GM12878 (cell line): ENCODE measurements at regions not wholly inside any gene's neighbourhood (a gene's known extent, or its start where the extent isn't known, plus 50 kb on each side); places are given as distances from the start of the nearest gene placed in this dataset.

ENCODE experiments used
- ATAC-seq: fragments of 200-7000 bp; cut with Tn5 transposase; 3 replicates; pipeline ENCODE4 v1.9.1; 2020; ENCODE audit warnings: mild to moderate bottlenecking, moderate library complexity
- BruUV-seq: library from RNA; stranded (reverse); fragments of 400-500 nt; replicated peaks from 2 replicates; lab custom pipeline; 2021; lab: Mats Ljungman, UMichigan
- CTCF ChIA-PET: fragments of 300-600 bp; sonication (Branson Sonifier 250); formaldehyde crosslinking; extraction: SDS; loops from one replicate; lab custom pipeline; 2021; ENCODE audit warnings: inconsistent platforms; lab: Yijun Ruan, JAX
- POLR2A ChIA-PET: fragments of 350-600 bp; formaldehyde crosslinking; extraction: SDS; loops from one replicate; lab custom pipeline; 2021; ENCODE audit warnings: inconsistent platforms; lab: Charles Lee
- RAD21 ChIA-PET: fragments of 300-600 bp; sonication (Branson Sonifier 250); formaldehyde crosslinking; loops from one replicate; lab custom pipeline; 2023; ENCODE audit warnings: antibody characterized with exemption; ENCODE audit not compliant: unreplicated experiment; lab: Charles Lee
- SMC1A ChIA-PET: fragments of 300-600 bp; sonication (Branson Sonifier 250); formaldehyde crosslinking; loops from one replicate; lab custom pipeline; 2023; ENCODE audit not compliant: unreplicated experiment, uncharacterized antibody; lab: Charles Lee
- DNase-seq: peaks from one replicate; pipeline ENCODE4 v3.0.0-alpha.2; 2011; ENCODE audit warnings: low read depth, low spot score
- FAIRE-seq: peaks from 3 replicates; lab custom pipeline; 2011; peaks lifted over from hg19 to GRCh38; lab: Jason Lieb, UNC
- H2AFZ ChIP-seq: 2 replicates; pipeline ENCODE4 v1.6.0; 2011; ENCODE audit warnings: low read depth, low read length, control low read depth; ENCODE audit not compliant: control insufficient read depth
- H3K27ac ChIP-seq: 2 replicates; pipeline ENCODE4 v1.5.1; 2011; ENCODE audit warnings: control low read depth; ENCODE audit not compliant: control insufficient read depth, insufficient read depth
- H3K27me3 ChIP-seq, 2 experiments: replicated peaks in 1 of 2; 2 replicates each; pipeline versions ENCODE4 v1.6.0 to v1.6.1; 2011; ENCODE audit warnings: low read length in 1 of 2; ENCODE audit not compliant: control insufficient read depth in 2 of 2, insufficient read depth in 2 of 2
- H3K36me3 ChIP-seq, 2 experiments: 2 replicates each; pipeline ENCODE4 v1.5.1; 2011; ENCODE audit warnings: low read length in 1 of 2; ENCODE audit not compliant: control insufficient read depth in 2 of 2, insufficient read depth in 2 of 2
- H3K4me1 ChIP-seq: 2 replicates; pipeline ENCODE4 v1.6.1; 2011; ENCODE audit warnings: mild to moderate bottlenecking, low read length, moderate library complexity, mixed read lengths; ENCODE audit not compliant: control insufficient read depth, insufficient read depth
- H3K4me2 ChIP-seq: 2 replicates; pipeline ENCODE4 v1.6.0; 2011; ENCODE audit warnings: control low read depth; ENCODE audit not compliant: control insufficient read depth, insufficient read depth
- H3K4me3 ChIP-seq: fragments of 200-600 bp; sonication (generic); 2 replicates; pipeline ENCODE4 v1.5.1; 2016
- H3K79me2 ChIP-seq: 2 replicates; pipeline ENCODE4 v1.6.0; 2011; ENCODE audit warnings: low read length; ENCODE audit not compliant: control insufficient read depth, insufficient read depth
- H3K9ac ChIP-seq: 2 replicates; pipeline ENCODE4 v1.8.0; 2011; ENCODE audit warnings: low read length, control low read depth, mixed read lengths; ENCODE audit not compliant: control insufficient read depth, insufficient read depth
- H3K9me3 ChIP-seq: replicated peaks from 3 replicates; pipeline ENCODE4 v1.5.1; 2011; ENCODE audit warnings: mild to moderate bottlenecking, low read length; ENCODE audit not compliant: control insufficient read depth, insufficient read depth
- H4K20me1 ChIP-seq: 2 replicates; pipeline ENCODE4 v1.6.0; 2011; ENCODE audit not compliant: control insufficient read depth, insufficient read depth
- BHLHE40 ChIP-seq, 2 experiments: fragments of 450-650 bp in 1 of 2; IDR thresholded peaks; 2 replicates each; pipeline ENCODE4 v1.6.1; 2011 to 2017; ENCODE audit warnings: low read depth in 2 of 2, borderline replicate concordance in 1 of 2, improper control_type of control experiment in 1 of 2, low read length in 1 of 2, mild to moderate bottlenecking in 1 of 2
- KLF5 ChIP-seq: fragments of 450-650 bp; IDR thresholded peaks from 2 replicates; pipeline ENCODE4 v1.6.1; 2014; ENCODE audit warnings: mild to moderate bottlenecking; ENCODE audit not compliant: partially characterized antibody
- MYC ChIP-seq: IDR thresholded peaks from 2 replicates; pipeline ENCODE4 v1.6.1; 2011; ENCODE audit warnings: mild to moderate bottlenecking, low read length, moderate library complexity, inconsistent platforms; ENCODE audit not compliant: insufficient read depth, insufficient replicate concordance, insufficient read length, severe bottlenecking
- NR2F1 ChIP-seq: fragments of 450-650 bp; conservative IDR thresholded peaks from 2 replicates; pipeline ENCODE4 v1.6.1; 2017; ENCODE audit warnings: mild to moderate bottlenecking
- PAX8 ChIP-seq: fragments of 450-650 bp; IDR thresholded peaks from 2 replicates; pipeline ENCODE4 v1.6.1; 2017; ENCODE audit warnings: mild to moderate bottlenecking, moderate library complexity
- ZNF622 ChIP-seq: fragments of 450-650 bp; IDR thresholded peaks from 2 replicates; pipeline ENCODE4 v1.6.1; 2017; ENCODE audit warnings: mild to moderate bottlenecking, inconsistent platforms
- WGBS: methylation state at CpG from one replicate; pipeline ENCODE4 v1.1.6; 2016; ENCODE audit warnings: low lambda C conversion rate; ENCODE audit not compliant: insufficient replicate concordance, insufficient coverage; ENCODE audit errors: missing lambda C conversion rate; 5-methylcytosine and 5-hydroxymethylcytosine counted together
- in situ Hi-C: fragments of 300-500 bp; cut with MboI; formaldehyde crosslinking; loops from 9 replicates; pipeline ENCODE4 v1.14.3; 2018; ENCODE audit warnings: mixed read lengths
- intact Hi-C: fragments of 100-400 bp; cut with micrococcal nuclease; formaldehyde crosslinking; loops from one replicate; pipeline ENCODE4 v1.14.2; 2022; ENCODE audit not compliant: unreplicated experiment
- TF ChIP-seq, protein P1 (sequence below): IDR thresholded peaks from 2 replicates; pipeline ENCODE4 v1.6.1; 2012; ENCODE audit warnings: improper control_type of control experiment, low read depth, low read length; ENCODE audit not compliant: insufficient replicate concordance
- TF ChIP-seq, protein P2 (sequence below): fragments of 450-650 bp; formaldehyde crosslinking; IDR thresholded peaks from 2 replicates; pipeline ENCODE4 v1.4.0; 2022; ENCODE audit warnings: mild to moderate bottlenecking, moderate library complexity

DNA sequence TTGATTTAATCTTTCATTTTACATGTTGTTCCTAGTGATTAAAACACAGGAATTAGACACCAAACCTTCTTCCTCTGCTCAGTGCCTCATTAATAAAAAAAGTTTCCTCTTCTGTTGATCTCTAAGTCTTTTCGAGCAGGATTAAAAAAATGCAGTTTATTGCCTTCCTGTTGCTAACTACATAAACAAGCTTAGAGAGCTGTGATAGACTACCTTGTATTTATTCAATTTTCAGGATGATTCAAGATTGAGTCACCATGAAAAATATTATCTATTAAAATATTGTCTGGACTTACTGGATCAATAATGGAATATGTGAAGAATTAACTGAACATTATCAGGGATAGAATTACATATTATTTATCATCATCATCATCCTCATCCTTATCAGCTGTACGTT, 1089.6 kb upstream of the CNTNAP5 start:
- ChIA-PET SMC1A (interaction anchor here (1.0 to 1.3 kb wide), 2 partner anchors 12 to 239 kb away, joined by 3 read pairs; no protein-coding TSS in a partner anchor), POLR2A (no interaction called here), CTCF (interaction anchor here (1.2 kb wide), 1 partner anchor 28 kb away, joined by 5 read pairs; no protein-coding TSS in a partner anchor), RAD21 (no interaction called here)
- Histone ChIP-seq H3K27me3 (no peaks in the 10 kb centered on the region), H3K79me2 (no peaks in the 10 kb centered on the region), H3K27ac (no peak overlapping the region), H2AFZ (no peak overlapping the region), H3K9ac (no peak overlapping the region), H3K4me2 (no peak overlapping the region), H3K4me1 (no peaks in the 10 kb centered on the region), H4K20me1 (no peaks in the 10 kb centered on the region), H3K36me3 (no peaks in the 10 kb centered on the region), H3K9me3 (no peaks in the 10 kb centered on the region), H3K4me3 (no peak overlapping the region)
- TF ChIP-seq BHLHE40 (IDR thresholded peaks at IDR 0.05; ENCODE audit: borderline replicate concordance in 1 of 2, low read depth in 2 of 2, low read length in 1 of 2) = no peak
- DNase-seq (no peak), ATAC-seq (no peak), FAIRE-seq (no peak)
- in situ Hi-C loops = no loop called here
- 0% methylated on average over 2 of the region's 2 CpGs for WGBS
- intact Hi-C loops = no loop called here
- BruUV-seq = no TSS peak

DNA sequence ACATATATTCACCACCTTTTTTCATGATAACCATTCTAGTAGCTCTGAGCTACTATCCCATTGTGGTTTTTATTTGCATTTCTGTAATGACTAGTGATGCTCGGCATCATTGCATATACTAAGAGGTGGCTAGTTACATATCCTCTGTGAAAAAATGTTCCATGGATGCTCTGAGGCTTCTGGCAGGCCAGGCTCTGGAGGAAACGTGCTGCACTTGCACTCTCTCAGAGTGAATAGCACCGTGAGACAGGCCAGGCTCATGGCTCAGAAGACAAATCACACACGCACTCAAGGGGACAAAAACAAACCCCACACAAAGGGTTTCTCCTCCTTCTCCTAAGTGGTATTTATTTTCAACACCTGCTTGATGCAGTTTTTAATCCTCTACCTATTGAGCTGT, 1085.3 kb upstream of the CNTNAP5 start:
- 23% methylated on average over 4 of the region's 4 CpGs for WGBS
- H3K9me3 ChIP-seq = no peaks in the 10 kb centered on the region
- BruUV-seq = no TSS peak
- no peaks in the 10 kb centered on the region for H4K20me1 ChIP-seq
- no peak overlapping the region for H3K4me3 ChIP-seq
- ATAC-seq = no peak
- FAIRE-seq = no peak
- no peak overlapping the region for H2AFZ ChIP-seq
- no peaks in the 10 kb centered on the region for H3K79me2 ChIP-seq
- H3K4me1 ChIP-seq = no peaks in the 10 kb centered on the region
- H3K4me2 ChIP-seq = no peak overlapping the region
- intact Hi-C loops (no loop called here), in situ Hi-C loops (no loop called here)
- H3K36me3 ChIP-seq = no peaks in the 10 kb centered on the region
- no peak overlapping the region for H3K27ac ChIP-seq
- SMC1A ChIA-PET = no interaction called here
- no peak overlapping the region for H3K9ac ChIP-seq
- H3K27me3 ChIP-seq = no peaks in the 10 kb centered on the region
- CTCF ChIA-PET = no interaction called here
- no peak for DNase-seq
- POLR2A ChIA-PET = no interaction called here
- RAD21 ChIA-PET = no interaction called here
- TF ChIP-seq, protein P1, sequence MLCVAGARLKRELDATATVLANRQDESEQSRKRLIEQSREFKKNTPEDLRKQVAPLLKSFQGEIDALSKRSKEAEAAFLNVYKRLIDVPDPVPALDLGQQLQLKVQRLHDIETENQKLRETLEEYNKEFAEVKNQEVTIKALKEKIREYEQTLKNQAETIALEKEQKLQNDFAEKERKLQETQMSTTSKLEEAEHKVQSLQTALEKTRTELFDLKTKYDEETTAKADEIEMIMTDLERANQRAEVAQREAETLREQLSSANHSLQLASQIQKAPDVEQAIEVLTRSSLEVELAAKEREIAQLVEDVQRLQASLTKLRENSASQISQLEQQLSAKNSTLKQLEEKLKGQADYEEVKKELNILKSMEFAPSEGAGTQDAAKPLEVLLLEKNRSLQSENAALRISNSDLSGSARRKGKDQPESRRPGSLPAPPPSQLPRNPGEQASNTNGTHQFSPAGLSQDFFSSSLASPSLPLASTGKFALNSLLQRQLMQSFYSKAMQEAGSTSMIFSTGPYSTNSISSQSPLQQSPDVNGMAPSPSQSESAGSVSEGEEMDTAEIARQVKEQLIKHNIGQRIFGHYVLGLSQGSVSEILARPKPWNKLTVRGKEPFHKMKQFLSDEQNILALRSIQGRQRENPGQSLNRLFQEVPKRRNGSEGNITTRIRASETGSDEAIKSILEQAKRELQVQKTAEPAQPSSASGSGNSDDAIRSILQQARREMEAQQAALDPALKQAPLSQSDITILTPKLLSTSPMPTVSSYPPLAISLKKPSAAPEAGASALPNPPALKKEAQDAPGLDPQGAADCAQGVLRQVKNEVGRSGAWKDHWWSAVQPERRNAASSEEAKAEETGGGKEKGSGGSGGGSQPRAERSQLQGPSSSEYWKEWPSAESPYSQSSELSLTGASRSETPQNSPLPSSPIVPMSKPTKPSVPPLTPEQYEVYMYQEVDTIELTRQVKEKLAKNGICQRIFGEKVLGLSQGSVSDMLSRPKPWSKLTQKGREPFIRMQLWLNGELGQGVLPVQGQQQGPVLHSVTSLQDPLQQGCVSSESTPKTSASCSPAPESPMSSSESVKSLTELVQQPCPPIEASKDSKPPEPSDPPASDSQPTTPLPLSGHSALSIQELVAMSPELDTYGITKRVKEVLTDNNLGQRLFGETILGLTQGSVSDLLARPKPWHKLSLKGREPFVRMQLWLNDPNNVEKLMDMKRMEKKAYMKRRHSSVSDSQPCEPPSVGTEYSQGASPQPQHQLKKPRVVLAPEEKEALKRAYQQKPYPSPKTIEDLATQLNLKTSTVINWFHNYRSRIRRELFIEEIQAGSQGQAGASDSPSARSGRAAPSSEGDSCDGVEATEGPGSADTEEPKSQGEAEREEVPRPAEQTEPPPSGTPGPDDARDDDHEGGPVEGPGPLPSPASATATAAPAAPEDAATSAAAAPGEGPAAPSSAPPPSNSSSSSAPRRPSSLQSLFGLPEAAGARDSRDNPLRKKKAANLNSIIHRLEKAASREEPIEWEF = no peak
- TF ChIP-seq PAX8 (no peak), ZNF622 (no peak), NR2F1 (no peak), MYC (no peak), KLF5 (no peak)
- TF ChIP-seq, protein P2, sequence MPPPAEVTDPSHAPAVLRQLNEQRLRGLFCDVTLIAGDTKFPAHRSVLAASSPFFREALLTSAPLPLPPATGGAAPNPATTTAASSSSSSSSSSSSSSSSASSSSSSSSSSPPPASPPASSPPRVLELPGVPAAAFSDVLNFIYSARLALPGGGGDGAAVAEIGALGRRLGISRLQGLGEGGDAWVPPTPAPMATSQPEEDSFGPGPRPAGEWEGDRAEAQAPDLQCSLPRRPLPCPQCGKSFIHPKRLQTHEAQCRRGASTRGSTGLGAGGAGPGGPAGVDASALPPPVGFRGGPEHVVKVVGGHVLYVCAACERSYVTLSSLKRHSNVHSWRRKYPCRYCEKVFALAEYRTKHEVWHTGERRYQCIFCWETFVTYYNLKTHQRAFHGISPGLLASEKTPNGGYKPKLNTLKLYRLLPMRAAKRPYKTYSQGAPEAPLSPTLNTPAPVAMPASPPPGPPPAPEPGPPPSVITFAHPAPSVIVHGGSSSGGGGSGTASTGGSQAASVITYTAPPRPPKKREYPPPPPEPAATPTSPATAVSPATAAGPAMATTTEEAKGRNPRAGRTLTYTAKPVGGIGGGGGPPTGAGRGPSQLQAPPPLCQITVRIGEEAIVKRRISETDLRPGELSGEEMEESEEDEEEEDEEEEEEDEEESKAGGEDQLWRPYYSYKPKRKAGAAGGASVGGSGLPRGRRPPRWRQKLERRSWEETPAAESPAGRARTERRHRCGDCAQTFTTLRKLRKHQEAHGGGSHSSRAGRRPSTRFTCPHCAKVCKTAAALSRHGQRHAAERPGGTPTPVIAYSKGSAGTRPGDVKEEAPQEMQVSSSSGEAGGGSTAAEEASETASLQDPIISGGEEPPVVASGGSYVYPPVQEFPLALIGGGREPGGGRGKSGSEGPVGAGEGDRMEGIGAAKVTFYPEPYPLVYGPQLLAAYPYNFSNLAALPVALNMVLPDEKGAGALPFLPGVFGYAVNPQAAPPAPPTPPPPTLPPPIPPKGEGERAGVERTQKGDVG = no peak
